ENCODE measurements at regions not wholly inside any gene's neighbourhood (a gene's known extent, or its start where the extent isn't known, plus 50 kb on each side); places are given as distances from the start of the nearest gene placed in this dataset.

- no peak overlapping the region for H3K4ac ChIP-seq (ENCODE audit: low read depth, low read length)
- no TSS peak for BruUV-seq (replicated peaks)
- H3K4me1 ChIP-seq (ENCODE audit: control insufficient read depth, insufficient read depth, low read length), result no peaks in the 10 kb centered on the region
- H3K4me2 ChIP-seq (ENCODE audit: low read depth, low read length), result no peak overlapping the region
- WGBS, 2 experiments (ENCODE audit: extremely low coverage in 2 of 2, insufficient read length in 1 of 2), result no CpG with 5 or more reads among the region's 10 CpGs
- H3K36me3 ChIP-seq (ENCODE audit: control insufficient read depth, insufficient read depth, low read length), result no peaks in the 10 kb centered on the region
- ChIA-PET CTCF (no interaction called here), POLR2A (ENCODE audit: unreplicated experiment) (no interaction called here)
- dilution Hi-C loops (cut with HindIII; ENCODE audit: low sequenced_read_pairs, unreplicated experiment), result no loop called here
- no peak for TF ChIP-seq FOS (IDR thresholded peaks at IDR 0.05; ENCODE audit: low read depth, low read length)
- TF ChIP-seq RAD21 (IDR thresholded peaks at IDR 0.05; ENCODE audit: low read length), result no peak
- TF ChIP-seq BHLHE40 (IDR thresholded peaks at IDR 0.05; ENCODE audit: low read depth, low read length), result no peak
- no peak for TF ChIP-seq CHD1 (IDR thresholded peaks at IDR 0.05; ENCODE audit: low read depth, low read length)
- no peak for TF ChIP-seq MAZ (IDR thresholded peaks at IDR 0.05; ENCODE audit: borderline replicate concordance, low read depth, low read length)
- TF ChIP-seq POLR2A (IDR thresholded peaks at IDR 0.05; ENCODE audit: low read depth, low read length), result no peak
- no peak for TF ChIP-seq RCOR1 (IDR thresholded peaks at IDR 0.05; ENCODE audit: insufficient replicate concordance, low read length)
- no peak for TF ChIP-seq CTCF (conservative IDR thresholded peaks at IDR 0.05; ENCODE audit: low read depth, low read length)
- TF ChIP-seq RFX5 (IDR thresholded peaks at IDR 0.05; ENCODE audit: low read depth, low read length), result no peak
- no peak for TF ChIP-seq SMC3 (IDR thresholded peaks at IDR 0.05; ENCODE audit: low read depth, low read length)
- no peak for TF ChIP-seq USF2 (IDR thresholded peaks at IDR 0.05; ENCODE audit: low read depth, low read length)
- no peak for TF ChIP-seq MAFK (IDR thresholded peaks at IDR 0.05; ENCODE audit: low read depth, low read length)
- no peak for TF ChIP-seq NFE2L2 (IDR thresholded peaks at IDR 0.05; ENCODE audit: low read depth, low read length)
- TF ChIP-seq, protein P1, sequence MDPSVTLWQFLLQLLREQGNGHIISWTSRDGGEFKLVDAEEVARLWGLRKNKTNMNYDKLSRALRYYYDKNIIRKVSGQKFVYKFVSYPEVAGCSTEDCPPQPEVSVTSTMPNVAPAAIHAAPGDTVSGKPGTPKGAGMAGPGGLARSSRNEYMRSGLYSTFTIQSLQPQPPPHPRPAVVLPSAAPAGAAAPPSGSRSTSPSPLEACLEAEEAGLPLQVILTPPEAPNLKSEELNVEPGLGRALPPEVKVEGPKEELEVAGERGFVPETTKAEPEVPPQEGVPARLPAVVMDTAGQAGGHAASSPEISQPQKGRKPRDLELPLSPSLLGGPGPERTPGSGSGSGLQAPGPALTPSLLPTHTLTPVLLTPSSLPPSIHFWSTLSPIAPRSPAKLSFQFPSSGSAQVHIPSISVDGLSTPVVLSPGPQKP (IDR thresholded peaks at IDR 0.05; ENCODE audit: borderline replicate concordance, low read depth, low read length), result no peak
- TF ChIP-seq CEBPB (IDR thresholded peaks at IDR 0.05; ENCODE audit: low read depth, low read length), result no peak
- no peak for TF ChIP-seq MXI1 (IDR thresholded peaks at IDR 0.05; ENCODE audit: borderline replicate concordance, low read depth, low read length)
- H2AK9ac ChIP-seq (replicated peaks; ENCODE audit: low read depth, low read length, poor library complexity), result no peak overlapping the region
- no peak overlapping the region for H2BK20ac ChIP-seq (ENCODE audit: low read depth, low read length)
- no peak overlapping the region for H4K5ac ChIP-seq (ENCODE audit: low read depth, low read length)
- no peak overlapping the region for H3K27ac ChIP-seq (ENCODE audit: insufficient read depth, low read length)
- H3K9me1 ChIP-seq (ENCODE audit: insufficient read depth, low read length), result no peaks in the 10 kb centered on the region
- H2BK15ac ChIP-seq (ENCODE audit: low read depth, low read length), result no peak overlapping the region
- H3K4me3 ChIP-seq (ENCODE audit: insufficient read depth, low read depth, low read length), result no peak overlapping the region
- no peak overlapping the region for H4K91ac ChIP-seq (ENCODE audit: insufficient read depth, low read depth, low read length)
- DNase-seq, result no peak
- intact Hi-C loops (cut with micrococcal nuclease), result no loop called here
- no peak overlapping the region for H3K14ac ChIP-seq (replicated peaks; ENCODE audit: low read depth, low read length)
- no peak for ATAC-seq (ENCODE audit: low read depth)
- H4K8ac ChIP-seq (ENCODE audit: low read depth in 2 of 2, low read length in 2 of 2), result no peak overlapping the region
- peaks cover 15% of the 10 kb centered on the region for H3K9me3 ChIP-seq (ENCODE audit: control insufficient read depth, insufficient read depth, low read length)
- no peaks in the 10 kb centered on the region for H3K27me3 ChIP-seq (ENCODE audit: control insufficient read depth, insufficient read depth, low read length)
- no peak overlapping the region for H3K23ac ChIP-seq (ENCODE audit: low read depth, low read length)
- no peak overlapping the region for H2BK120ac ChIP-seq (ENCODE audit: low read depth, low read length)
- no peaks in the 10 kb centered on the region for H4K20me1 ChIP-seq (ENCODE audit: insufficient read depth, low read length)
- H2BK5ac ChIP-seq (ENCODE audit: low read depth, low read length, poor library complexity, severe bottlenecking), result no peak overlapping the region
- H3K79me1 ChIP-seq (ENCODE audit: low read depth in 1 of 2, low read length in 2 of 2), result no peaks in the 10 kb centered on the region
- no peak overlapping the region for H3K18ac ChIP-seq (ENCODE audit: low read depth, low read length)
- in situ Hi-C loops (cut with MboI; ENCODE audit: low sequenced_read_pairs), result no loop called here
- H3K56ac ChIP-seq (ENCODE audit: extremely low read depth, insufficient read depth, low read length), result no peak overlapping the region
- H2AK5ac ChIP-seq (ENCODE audit: low read depth, low read length), result no peak overlapping the region
- no peak overlapping the region for H3K9ac ChIP-seq (ENCODE audit: low read depth, low read length)
- no peak overlapping the region for H2AFZ ChIP-seq (replicated peaks; ENCODE audit: low read length, poor library complexity)
Measured at GRCh38 chr5:90136952-90137528, 272.5 kb downstream of the CETN3 start.
